Astrocyte (in vitro differentiated cells and primary cell): ENCODE measurements at regions not wholly inside any gene's neighbourhood (a gene's known extent, or its start where the extent isn't known, plus 50 kb on each side); places are given as distances from the start of the nearest gene placed in this dataset.

Source experiments
- EZH2 ChIP-seq: IDR thresholded peaks from 2 replicates; pipeline ENCODE4 v1.6.1; 2012; ENCODE audit warnings: mild to moderate bottlenecking, low read length, inconsistent platforms; ENCODE audit not compliant: insufficient read depth
- TF ChIP-seq, protein P1 (sequence below): IDR thresholded peaks from 2 replicates; pipeline ENCODE4 v1.5.1; 2011; ENCODE audit warnings: low read depth, mild to moderate bottlenecking, inconsistent platforms, low read length, moderate library complexity; ENCODE audit not compliant: insufficient read depth

- TF ChIP-seq, protein P1, sequence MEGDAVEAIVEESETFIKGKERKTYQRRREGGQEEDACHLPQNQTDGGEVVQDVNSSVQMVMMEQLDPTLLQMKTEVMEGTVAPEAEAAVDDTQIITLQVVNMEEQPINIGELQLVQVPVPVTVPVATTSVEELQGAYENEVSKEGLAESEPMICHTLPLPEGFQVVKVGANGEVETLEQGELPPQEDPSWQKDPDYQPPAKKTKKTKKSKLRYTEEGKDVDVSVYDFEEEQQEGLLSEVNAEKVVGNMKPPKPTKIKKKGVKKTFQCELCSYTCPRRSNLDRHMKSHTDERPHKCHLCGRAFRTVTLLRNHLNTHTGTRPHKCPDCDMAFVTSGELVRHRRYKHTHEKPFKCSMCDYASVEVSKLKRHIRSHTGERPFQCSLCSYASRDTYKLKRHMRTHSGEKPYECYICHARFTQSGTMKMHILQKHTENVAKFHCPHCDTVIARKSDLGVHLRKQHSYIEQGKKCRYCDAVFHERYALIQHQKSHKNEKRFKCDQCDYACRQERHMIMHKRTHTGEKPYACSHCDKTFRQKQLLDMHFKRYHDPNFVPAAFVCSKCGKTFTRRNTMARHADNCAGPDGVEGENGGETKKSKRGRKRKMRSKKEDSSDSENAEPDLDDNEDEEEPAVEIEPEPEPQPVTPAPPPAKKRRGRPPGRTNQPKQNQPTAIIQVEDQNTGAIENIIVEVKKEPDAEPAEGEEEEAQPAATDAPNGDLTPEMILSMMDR, result no peak
- TF ChIP-seq EZH2, result no peak
Observed at GRCh38 chr10:124341768-124342135, 77.0 kb downstream of the OAT start.
